Ishikawa (cell line): ENCODE measurements at regions not wholly inside any gene's neighbourhood (a gene's known extent, or its start where the extent isn't known, plus 50 kb on each side); places are given as distances from the start of the nearest gene placed in this dataset.

Source experiments
- EP300 ChIP-seq: IDR thresholded peaks from 2 replicates; pipeline ENCODE4 v1.6.1; 2012; ENCODE audit warnings: borderline replicate concordance
- NFIC ChIP-seq: IDR thresholded peaks from 2 replicates; pipeline ENCODE4 v1.6.1; 2012
- TEAD4 ChIP-seq: IDR thresholded peaks from 2 replicates; pipeline ENCODE4 v1.6.1; 2012

GRCh38 chr2:64386676-64387075 is 67.3 kb upstream of the LGALSL start:
- TF ChIP-seq TEAD4 (no peak), EP300 (no peak), NFIC (no peak)
